Uterus (tissue), 3 donors: ENCODE measurements at regions not wholly inside any gene's neighbourhood (a gene's known extent, or its start where the extent isn't known, plus 50 kb on each side); places are given as distances from the start of the nearest gene placed in this dataset.

Experiments used
- DNase-seq, 2 donors: peaks; one replicate each; pipeline ENCODE4 v3.0.0-alpha.2; 2019 to 2020
- H3K27ac ChIP-seq, 2 donors: fragments of 200-600 bp; sonication (generic); 1 replicate in 1 of 2; 2 replicates in 1 of 2; pipeline ENCODE4 v1.5.1; 2016 to 2018
- H3K27me3 ChIP-seq, 2 donors: fragments of 200-600 bp; sonication (generic); one replicate each; pipeline ENCODE4 v1.5.1; 2018 to 2019; ENCODE audit warnings: control low read depth in 1 of 2
- H3K36me3 ChIP-seq, 2 donors: fragments of 200-600 bp; sonication (generic); one replicate each; pipeline ENCODE4 v1.5.1; 2019; ENCODE audit warnings: control low read depth in 1 of 2
- H3K4me1 ChIP-seq, 2 donors: fragments of 200-600 bp; sonication (generic); one replicate each; pipeline ENCODE4 v1.5.1; 2018 to 2019; ENCODE audit warnings: control low read depth in 1 of 2
- H3K4me3 ChIP-seq, 2 donors: fragments of 200-600 bp; sonication (generic); 1 replicate in 1 of 2; 2 replicates in 1 of 2; pipeline ENCODE4 v1.5.1; 2018 to 2019; ENCODE audit warnings: mild to moderate bottlenecking in 1 of 2
- H3K9me3 ChIP-seq, 2 donors: fragments of 200-600 bp; sonication (generic); one replicate each; pipeline ENCODE4 v1.5.1; 2019; ENCODE audit warnings: control low read depth in 1 of 2
- POLR2A ChIP-seq, 2 donors: fragments of 450-650 bp; IDR thresholded peaks; one replicate each; pipeline ENCODE4 v1.6.1; 2016; ENCODE audit warnings: antibody characterized with exemption in 2 of 2, mild to moderate bottlenecking in 1 of 2, moderate library complexity in 1 of 2
- intact Hi-C: fragments of 100-400 bp; cut with DNase I; formaldehyde crosslinking; loops from one replicate; pipeline ENCODE4 v1.15.1; 2023; ENCODE audit warnings: low total_unique reads
- TF ChIP-seq, protein P1 (sequence below), 4 experiments: fragments of 200-600 bp in 2 of 4; fragments of 450-650 bp in 2 of 4; sonication (generic) in 2 of 4; IDR thresholded peaks; one replicate each; pipeline ENCODE4 v1.5.1; 2016 to 2019; ENCODE audit warnings: antibody characterized with exemption in 4 of 4, mild to moderate bottlenecking in 2 of 4, moderate library complexity in 1 of 4
- donor health status: DM: yes; HTN: yes; CAD: no.

DNA sequence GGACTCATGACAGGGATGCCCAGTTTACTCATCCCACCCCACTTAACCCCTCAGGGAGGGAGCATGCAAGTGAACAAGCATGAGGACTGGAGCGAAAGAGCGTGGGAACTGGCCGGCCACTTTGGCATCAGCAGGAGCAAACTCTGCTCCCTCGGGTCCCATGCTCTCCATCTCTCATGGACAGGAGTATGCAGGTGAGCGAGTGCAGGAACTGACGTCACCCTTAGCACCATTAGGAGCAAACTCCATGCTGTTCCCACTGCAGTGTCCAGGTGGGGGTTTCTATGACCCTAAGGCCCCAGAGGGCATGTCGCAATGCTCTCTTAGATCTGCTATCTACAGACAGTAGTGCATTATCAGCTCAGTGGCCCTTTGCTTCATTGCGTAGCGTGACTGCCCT lies 821.8 kb upstream of the LRFN5 start:
- Histone ChIP-seq H3K27ac (no peak overlapping the region), H3K9me3 (no peaks in the 10 kb centered on the region), H3K27me3 (no peaks in the 10 kb centered on the region), H3K4me3 (no peak overlapping the region), H3K4me1 (no peaks in the 10 kb centered on the region), H3K36me3 (no peaks in the 10 kb centered on the region)
- intact Hi-C loops: no loop called here
- TF ChIP-seq, protein P1, sequence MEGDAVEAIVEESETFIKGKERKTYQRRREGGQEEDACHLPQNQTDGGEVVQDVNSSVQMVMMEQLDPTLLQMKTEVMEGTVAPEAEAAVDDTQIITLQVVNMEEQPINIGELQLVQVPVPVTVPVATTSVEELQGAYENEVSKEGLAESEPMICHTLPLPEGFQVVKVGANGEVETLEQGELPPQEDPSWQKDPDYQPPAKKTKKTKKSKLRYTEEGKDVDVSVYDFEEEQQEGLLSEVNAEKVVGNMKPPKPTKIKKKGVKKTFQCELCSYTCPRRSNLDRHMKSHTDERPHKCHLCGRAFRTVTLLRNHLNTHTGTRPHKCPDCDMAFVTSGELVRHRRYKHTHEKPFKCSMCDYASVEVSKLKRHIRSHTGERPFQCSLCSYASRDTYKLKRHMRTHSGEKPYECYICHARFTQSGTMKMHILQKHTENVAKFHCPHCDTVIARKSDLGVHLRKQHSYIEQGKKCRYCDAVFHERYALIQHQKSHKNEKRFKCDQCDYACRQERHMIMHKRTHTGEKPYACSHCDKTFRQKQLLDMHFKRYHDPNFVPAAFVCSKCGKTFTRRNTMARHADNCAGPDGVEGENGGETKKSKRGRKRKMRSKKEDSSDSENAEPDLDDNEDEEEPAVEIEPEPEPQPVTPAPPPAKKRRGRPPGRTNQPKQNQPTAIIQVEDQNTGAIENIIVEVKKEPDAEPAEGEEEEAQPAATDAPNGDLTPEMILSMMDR (IDR thresholded peaks at IDR 0.05): no peak
- TF ChIP-seq POLR2A (IDR thresholded peaks at IDR 0.05): no peak
- no peak for DNase-seq

DNA sequence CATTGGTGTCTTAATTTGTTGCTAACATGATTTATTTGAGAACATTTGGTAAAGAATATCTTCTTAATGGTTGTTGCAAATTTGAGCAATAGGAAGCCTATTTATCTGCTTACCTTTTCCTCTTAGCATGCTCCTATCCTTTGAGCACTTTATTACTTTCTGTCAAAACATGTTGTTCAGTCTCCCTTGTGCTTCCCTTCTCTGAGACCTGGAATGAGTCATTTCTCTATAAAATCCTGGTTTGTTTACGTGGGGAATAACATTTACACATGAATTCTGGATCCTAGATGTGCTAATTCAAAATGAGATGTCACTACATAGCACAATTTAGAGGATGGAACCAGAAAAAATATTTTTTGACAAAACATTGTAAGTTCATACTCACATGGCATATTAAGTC lies 844.0 kb upstream of the LRFN5 start:
- no peak overlapping the region for H3K27ac ChIP-seq
- TF ChIP-seq, protein P1 (IDR thresholded peaks at IDR 0.05): no peak
- no peak for TF ChIP-seq POLR2A (IDR thresholded peaks at IDR 0.05)
- intact Hi-C loops: no loop called here
- H3K9me3 ChIP-seq: no peaks in the 10 kb centered on the region
- H3K27me3 ChIP-seq: no peaks in the 10 kb centered on the region
- no peaks in the 10 kb centered on the region for H3K36me3 ChIP-seq
- no peak overlapping the region for H3K4me3 ChIP-seq
- H3K4me1 ChIP-seq: no peaks in the 10 kb centered on the region
- DNase-seq: no peak

DNA sequence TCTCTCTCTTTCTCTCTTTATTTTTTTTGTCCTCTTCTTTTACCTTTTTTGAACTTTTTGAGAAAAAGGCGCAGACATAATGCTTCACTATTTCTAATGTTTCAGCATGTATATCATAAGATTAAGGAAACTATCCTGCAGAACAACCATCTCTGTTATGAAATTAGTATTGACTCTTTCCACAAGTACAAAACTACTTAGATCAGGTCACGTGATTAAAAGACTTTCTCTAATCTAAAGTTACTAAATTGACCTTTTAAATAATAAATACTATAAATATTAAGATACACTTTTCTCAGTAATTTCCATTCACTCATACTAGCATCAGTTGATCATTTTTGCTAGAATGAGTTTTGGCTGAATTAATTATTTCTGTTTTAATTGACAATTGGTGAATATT lies 844.5 kb upstream of the LRFN5 start:
- Histone ChIP-seq H3K27me3 (no peaks in the 10 kb centered on the region), H3K4me1 (no peaks in the 10 kb centered on the region), H3K27ac (no peak overlapping the region), H3K9me3 (no peaks in the 10 kb centered on the region), H3K4me3 (no peak overlapping the region), H3K36me3 (no peaks in the 10 kb centered on the region)
- intact Hi-C loops: no loop called here
- TF ChIP-seq, protein P1 (IDR thresholded peaks at IDR 0.05): no peak
- TF ChIP-seq POLR2A (IDR thresholded peaks at IDR 0.05): no peak
- DNase-seq: no peak

DNA sequence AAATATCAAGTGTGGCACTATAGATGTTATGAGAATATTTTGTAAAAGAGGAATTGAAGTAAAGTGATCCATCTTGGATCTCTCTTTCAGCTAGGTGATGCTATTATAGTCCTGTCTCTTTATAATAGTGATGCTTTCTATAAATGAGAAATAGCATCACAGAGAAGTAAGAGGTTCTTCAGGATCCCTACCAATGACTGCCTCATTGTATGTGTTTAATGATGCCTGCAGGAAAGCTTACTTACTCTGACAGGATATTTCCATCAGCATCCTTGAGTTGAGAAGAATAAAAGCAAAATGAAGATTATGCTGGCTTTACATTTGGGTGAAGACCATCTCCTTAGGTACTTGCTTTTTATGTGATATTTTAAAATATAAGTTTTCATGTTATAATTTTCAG lies 846.0 kb upstream of the LRFN5 start:
- DNase-seq: no peak
- TF ChIP-seq, protein P1 (IDR thresholded peaks at IDR 0.05): no peak
- no peak for TF ChIP-seq POLR2A (IDR thresholded peaks at IDR 0.05)
- Histone ChIP-seq H3K4me1 (no peaks in the 10 kb centered on the region), H3K36me3 (no peaks in the 10 kb centered on the region), H3K27me3 (no peaks in the 10 kb centered on the region), H3K9me3 (no peaks in the 10 kb centered on the region), H3K4me3 (no peak overlapping the region), H3K27ac (no peak overlapping the region)
- intact Hi-C loops: no loop called here

DNA sequence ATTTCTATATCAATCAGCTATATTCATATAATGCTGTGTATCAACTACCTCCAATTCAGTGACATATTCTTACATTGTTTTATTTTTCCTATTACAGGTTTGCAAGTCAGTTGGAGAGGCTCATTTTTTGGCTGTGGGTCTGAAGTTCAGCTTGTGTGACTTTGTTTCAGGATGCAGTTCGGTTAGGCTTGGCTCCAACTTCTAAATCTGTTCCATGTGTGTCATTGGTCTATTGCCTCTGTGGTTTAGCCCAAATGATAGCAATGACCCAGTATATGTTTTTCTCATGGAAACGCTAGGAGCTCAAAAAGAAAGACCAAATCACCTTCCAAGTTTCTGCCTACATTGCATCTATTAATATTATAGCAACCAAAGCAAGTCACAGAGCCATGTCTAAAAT lies 848.6 kb upstream of the LRFN5 start:
- H3K9me3 ChIP-seq: no peaks in the 10 kb centered on the region
- H3K36me3 ChIP-seq: no peaks in the 10 kb centered on the region
- H3K4me1 ChIP-seq: no peaks in the 10 kb centered on the region
- no peaks in the 10 kb centered on the region for H3K27me3 ChIP-seq
- intact Hi-C loops: no loop called here
- no peak for DNase-seq
- TF ChIP-seq POLR2A (IDR thresholded peaks at IDR 0.05): no peak
- TF ChIP-seq, protein P1 (IDR thresholded peaks at IDR 0.05): no peak
- H3K27ac ChIP-seq: no peak overlapping the region
- H3K4me3 ChIP-seq: no peak overlapping the region
